HFF-Myc (cell line): ENCODE measurements at regions not wholly inside any gene's neighbourhood (a gene's known extent, or its start where the extent isn't known, plus 50 kb on each side); places are given as distances from the start of the nearest gene placed in this dataset.
"Not testable (repeated sequence)": the region's sequence is repeated elsewhere in the genome, so short reads cannot be mapped to it uniquely, and the experiment has no call there.

Experiments used
- DNase-seq: peaks from one replicate; pipeline ENCODE4 v3.0.0-alpha.2; 2011; ENCODE audit warnings: low read depth; ENCODE audit errors: extremely low read depth
- H3K4me3 ChIP-seq: replicated peaks from 2 replicates; pipeline ENCODE4 v1.5.1; 2011; ENCODE audit warnings: low read depth, mild to moderate bottlenecking, control low read depth, low read length
- CTCF ChIP-seq: IDR thresholded peaks from 2 replicates; pipeline ENCODE4 v1.5.1; 2012; ENCODE audit warnings: mild to moderate bottlenecking, low read depth, low read length, control low read depth; ENCODE audit errors: missing control alignments

GRCh38 chr14:83611491-83611890 lies 1918.5 kb upstream of the FLRT2 start:
- no peak overlapping the region for H3K4me3 ChIP-seq
- TF ChIP-seq CTCF, result no peak
- DNase-seq, result no peak

- no peak for TF ChIP-seq CTCF
- no peak overlapping the region for H3K4me3 ChIP-seq
- DNase-seq, result no peak
These were observed 1918.0 kb upstream of the FLRT2 start for GRCh38 chr14:83611906-83612390.

DNA sequence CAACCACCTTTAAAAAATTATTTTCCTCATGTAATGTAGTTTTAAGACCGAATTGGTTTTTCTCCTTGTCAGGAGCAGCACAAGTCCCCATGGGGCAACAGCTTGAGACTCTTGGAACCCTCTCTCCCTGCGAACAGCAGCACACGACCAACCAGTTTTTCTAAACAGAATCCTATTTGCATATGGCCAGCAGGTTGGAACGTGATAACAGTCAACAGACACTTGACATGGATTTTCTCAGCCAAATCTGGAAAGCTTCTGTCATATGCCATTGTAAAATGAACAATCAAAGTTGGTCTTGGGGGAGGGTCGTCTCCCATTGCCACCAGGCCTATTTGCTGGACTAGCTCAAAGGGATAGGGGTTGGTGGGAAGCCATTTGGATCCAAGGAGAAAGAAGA lies 1915.0 kb upstream of the FLRT2 start:
- no peak for DNase-seq

DNA sequence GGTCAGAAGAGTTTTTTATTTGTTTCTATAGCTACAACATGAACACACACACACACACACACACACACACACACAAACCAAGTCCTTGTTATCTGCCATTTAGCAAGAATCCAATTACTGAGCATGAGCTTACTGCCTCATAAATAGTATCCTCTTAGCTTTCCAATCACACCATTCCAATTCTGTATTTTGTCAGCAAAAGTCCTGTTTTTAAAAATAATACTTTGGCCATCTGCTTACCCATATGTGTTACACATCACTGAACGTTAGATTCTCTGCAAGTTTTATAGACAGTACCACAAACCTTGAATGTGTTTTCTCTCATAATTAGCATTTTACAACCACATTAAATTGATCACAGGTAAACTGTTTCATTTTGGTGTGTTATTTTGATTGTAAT lies 1905.4 kb upstream of the FLRT2 start:
- no peak for DNase-seq
- no peak overlapping the region for H3K4me3 ChIP-seq
- no peak for TF ChIP-seq CTCF

More for the DNA sequence above, 1915.0 kb upstream of the FLRT2 start:
- H3K4me3 ChIP-seq, result no peak overlapping the region
- no peak for TF ChIP-seq CTCF

GRCh38 chr14:83632375-83632774 lies 1897.6 kb upstream of the FLRT2 start:
- DNase-seq, result no peak
- no peak for TF ChIP-seq CTCF
- H3K4me3 ChIP-seq, result no peak overlapping the region

DNA sequence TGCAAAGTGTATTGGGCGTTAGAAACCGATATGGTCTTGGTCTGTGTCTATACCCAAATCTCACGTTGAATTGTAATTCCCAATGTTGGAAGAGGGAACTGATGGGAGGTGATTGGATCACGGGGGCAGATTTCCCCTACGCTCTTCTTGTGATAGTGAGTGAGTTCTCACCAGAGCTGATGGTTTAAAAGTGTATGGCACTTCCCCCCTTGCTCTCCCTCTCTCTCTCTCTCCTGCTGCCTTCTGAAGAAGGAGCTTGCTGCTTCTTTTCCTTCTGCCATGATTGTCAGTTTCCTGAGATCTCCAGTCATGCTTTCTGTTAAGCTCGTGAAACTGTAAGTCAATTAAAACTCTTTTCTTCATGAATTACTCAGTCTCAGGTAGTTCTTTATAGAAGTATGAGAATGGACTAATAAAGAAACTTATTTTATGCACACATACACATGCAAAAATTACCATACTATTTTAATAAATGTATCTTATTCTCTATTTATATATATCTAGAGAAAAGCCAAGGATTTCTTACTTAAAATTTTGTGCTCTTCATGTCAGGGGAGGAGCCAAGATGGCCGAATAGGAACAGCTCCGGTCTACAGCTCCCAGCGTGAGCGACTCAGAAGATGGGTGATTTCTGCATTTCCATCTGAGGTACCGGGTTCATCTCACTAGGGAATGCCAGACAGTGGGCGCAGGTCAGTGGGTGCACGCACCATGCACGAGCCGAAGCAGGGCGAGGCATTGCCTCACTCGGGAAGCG lies 1891.0 kb upstream of the FLRT2 start:
- no peak for DNase-seq
- no peak overlapping the region for H3K4me3 ChIP-seq
- no peak for TF ChIP-seq CTCF

DNA sequence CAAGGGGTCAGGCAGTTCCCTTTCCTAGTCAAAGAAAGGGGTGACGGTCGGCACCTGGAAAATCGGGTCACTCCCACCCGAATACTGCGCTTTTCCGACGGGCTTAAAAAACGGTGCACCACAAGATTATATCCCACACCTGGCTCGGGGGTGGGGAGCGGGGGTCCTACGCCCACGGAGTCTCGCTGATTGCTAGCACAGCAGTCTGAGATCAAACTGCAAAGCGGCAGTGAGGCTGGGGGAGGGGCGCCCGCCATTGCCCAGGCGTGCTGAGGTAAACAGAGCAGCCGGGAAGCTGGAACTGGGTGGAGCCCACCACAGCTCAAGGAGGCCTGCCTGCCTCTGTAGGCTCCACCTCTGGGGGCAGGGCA lies 1890.5 kb upstream of the FLRT2 start:
- DNase-seq, H3K4me3 ChIP-seq: not testable (repeated sequence)
